ENCODE measurements at regions not wholly inside any gene's neighbourhood (a gene's known extent, or its start where the extent isn't known, plus 50 kb on each side); places are given as distances from the start of the nearest gene placed in this dataset.

DNA sequence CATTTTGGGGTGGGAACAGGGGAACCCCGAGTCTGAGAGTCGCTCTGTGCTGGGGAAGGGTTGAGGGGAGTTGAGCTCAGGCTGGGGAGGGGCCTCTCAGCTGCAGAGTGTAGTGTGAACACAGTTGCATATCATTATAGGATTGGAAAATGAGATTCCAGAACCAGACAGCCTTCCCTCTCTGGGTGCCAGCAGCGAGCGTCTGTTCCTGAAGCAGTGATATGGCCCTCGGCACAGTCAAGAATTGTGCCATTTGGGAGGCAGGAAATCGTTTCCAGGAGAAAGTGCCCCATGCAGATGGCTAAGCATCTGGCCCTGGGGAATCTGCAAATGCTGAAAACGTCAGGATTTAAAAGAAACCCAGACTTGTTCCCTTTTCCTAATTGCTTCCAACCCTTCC is 70.4 kb upstream of the SFSWAP start:
- TF ChIP-seq, protein P1, sequence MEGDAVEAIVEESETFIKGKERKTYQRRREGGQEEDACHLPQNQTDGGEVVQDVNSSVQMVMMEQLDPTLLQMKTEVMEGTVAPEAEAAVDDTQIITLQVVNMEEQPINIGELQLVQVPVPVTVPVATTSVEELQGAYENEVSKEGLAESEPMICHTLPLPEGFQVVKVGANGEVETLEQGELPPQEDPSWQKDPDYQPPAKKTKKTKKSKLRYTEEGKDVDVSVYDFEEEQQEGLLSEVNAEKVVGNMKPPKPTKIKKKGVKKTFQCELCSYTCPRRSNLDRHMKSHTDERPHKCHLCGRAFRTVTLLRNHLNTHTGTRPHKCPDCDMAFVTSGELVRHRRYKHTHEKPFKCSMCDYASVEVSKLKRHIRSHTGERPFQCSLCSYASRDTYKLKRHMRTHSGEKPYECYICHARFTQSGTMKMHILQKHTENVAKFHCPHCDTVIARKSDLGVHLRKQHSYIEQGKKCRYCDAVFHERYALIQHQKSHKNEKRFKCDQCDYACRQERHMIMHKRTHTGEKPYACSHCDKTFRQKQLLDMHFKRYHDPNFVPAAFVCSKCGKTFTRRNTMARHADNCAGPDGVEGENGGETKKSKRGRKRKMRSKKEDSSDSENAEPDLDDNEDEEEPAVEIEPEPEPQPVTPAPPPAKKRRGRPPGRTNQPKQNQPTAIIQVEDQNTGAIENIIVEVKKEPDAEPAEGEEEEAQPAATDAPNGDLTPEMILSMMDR (IDR thresholded peaks at IDR 0.05) = no peak
- TF ChIP-seq POLR2AphosphoS5 (IDR thresholded peaks at IDR 0.05) (no peak), POLR2A (IDR thresholded peaks at IDR 0.05) (no peak), EP300 (IDR thresholded peaks at IDR 0.05) (no peak)

Measured in suprapubic skin (tissue), 4 donors.